Calu3 (cell line): ENCODE measurements at regions not wholly inside any gene's neighbourhood (a gene's known extent, or its start where the extent isn't known, plus 50 kb on each side); places are given as distances from the start of the nearest gene placed in this dataset.

Source experiments
- BruUV-seq: library from RNA; stranded (reverse); fragments of 400-500 nt; replicated peaks from 2 replicates; lab custom pipeline; 2021; lab: Mats Ljungman, UMichigan
- CTCF ChIA-PET: fragments of 300-600 bp; sonication (Branson Sonifier 250); formaldehyde crosslinking; loops from one replicate; lab custom pipeline; 2022; ENCODE audit warnings: antibody characterized with exemption; lab: Charles Lee
- DNase-seq: peaks from one replicate; pipeline ENCODE4 v3.0.0; 2022
- H3K27ac Mint-ChIP-seq: one replicate; pipeline ENCODE4 v1.8.0; 2022; ENCODE audit warnings: mixed read lengths; ENCODE audit not compliant: unreplicated experiment
- H3K27me3 Mint-ChIP-seq: one replicate; pipeline ENCODE4 v1.8.0; 2022; ENCODE audit warnings: mixed read lengths; ENCODE audit not compliant: unreplicated experiment
- H3K36me3 Mint-ChIP-seq: one replicate; pipeline ENCODE4 v1.8.0; 2022; ENCODE audit warnings: mild to moderate bottlenecking, moderate library complexity, mixed read lengths; ENCODE audit not compliant: insufficient read depth, unreplicated experiment
- H3K4me1 Mint-ChIP-seq: one replicate; pipeline ENCODE4 v1.8.0; 2022; ENCODE audit warnings: mild to moderate bottlenecking, low read depth, mixed read lengths; ENCODE audit not compliant: unreplicated experiment
- H3K4me3 Mint-ChIP-seq: one replicate; pipeline ENCODE4 v1.8.0; 2022; ENCODE audit warnings: mild to moderate bottlenecking, low read depth, moderate library complexity, mixed read lengths; ENCODE audit not compliant: unreplicated experiment
- H3K9me3 Mint-ChIP-seq: one replicate; pipeline ENCODE4 v1.8.0; 2022; ENCODE audit warnings: low read depth, mixed read lengths; ENCODE audit not compliant: unreplicated experiment
- CTCF ChIP-seq: fragments of 200-600 bp; IDR thresholded peaks from one replicate; pipeline ENCODE4 v1.8.0; 2022; ENCODE audit warnings: antibody characterized with exemption; ENCODE audit not compliant: unreplicated experiment
- intact Hi-C: fragments of 100-400 bp; cut with micrococcal nuclease; formaldehyde crosslinking; loops from one replicate; pipeline ENCODE4 v1.10.0; 2022; ENCODE audit not compliant: unreplicated experiment

GRCh38 chr2:216922175-216922780 lies 62.4 kb upstream of the TNP1 start:
- Mint-ChIP-seq H3K4me1 (no peaks in the 10 kb centered on the region), H3K36me3 (peaks cover 5% of the 10 kb centered on the region), H3K4me3 (no peak overlapping the region), H3K27ac (no peak overlapping the region), H3K27me3 (no peaks in the 10 kb centered on the region), H3K9me3 (peaks cover 2% of the 10 kb centered on the region)
- no TSS peak for BruUV-seq
- intact Hi-C loops, result no loop called here
- TF ChIP-seq CTCF, result no peak
- DNase-seq, result no peak
- CTCF ChIA-PET, result no interaction called here

- TF ChIP-seq CTCF, result no peak
- CTCF ChIA-PET, result no interaction called here
- H3K4me3 Mint-ChIP-seq, result no peak overlapping the region
- H3K36me3 Mint-ChIP-seq, result peaks cover 5% of the 10 kb centered on the region
- DNase-seq, result no peak
- peaks cover 2% of the 10 kb centered on the region for H3K9me3 Mint-ChIP-seq
- intact Hi-C loops, result no loop called here
- no TSS peak for BruUV-seq
- H3K4me1 Mint-ChIP-seq, result no peaks in the 10 kb centered on the region
- no peak overlapping the region for H3K27ac Mint-ChIP-seq
- no peaks in the 10 kb centered on the region for H3K27me3 Mint-ChIP-seq
Measured at GRCh38 chr2:216920937-216921456, 61.1 kb upstream of the TNP1 start.

- Mint-ChIP-seq H3K4me1 (no peaks in the 10 kb centered on the region), H3K4me3 (no peak overlapping the region), H3K27me3 (no peaks in the 10 kb centered on the region), H3K9me3 (peaks cover 2% of the 10 kb centered on the region), H3K36me3 (peaks cover 5% of the 10 kb centered on the region), H3K27ac (no peak overlapping the region)
- no peak for DNase-seq
- BruUV-seq, result no TSS peak
- CTCF ChIA-PET, result no interaction called here
- intact Hi-C loops, result no loop called here
- no peak for TF ChIP-seq CTCF
Measured at GRCh38 chr2:216920143-216920876, 60.4 kb upstream of the TNP1 start.

- Mint-ChIP-seq H3K27ac (no peak overlapping the region), H3K27me3 (no peaks in the 10 kb centered on the region), H3K9me3 (peaks cover 2% of the 10 kb centered on the region), H3K4me1 (no peaks in the 10 kb centered on the region), H3K4me3 (no peak overlapping the region), H3K36me3 (peaks cover 5% of the 10 kb centered on the region)
- BruUV-seq, result no TSS peak
- CTCF ChIA-PET, result interaction anchor here (0.6 kb wide), 2 partner anchors 420 to 1158 kb away, joined by 3 read pairs; no protein-coding TSS in a partner anchor
- no peak for TF ChIP-seq CTCF
- DNase-seq, result no peak
- intact Hi-C loops, result no loop called here
Measured at GRCh38 chr2:216918088-216918680, 58.3 kb upstream of the TNP1 start.
